ENCODE measurements at regions not wholly inside any gene's neighbourhood (a gene's known extent, or its start where the extent isn't known, plus 50 kb on each side); places are given as distances from the start of the nearest gene placed in this dataset.
A peak's percentile ranks its signal among the peaks of the same experiment; 100 is the strongest.
"Not testable (repeated sequence)": the region's sequence is repeated elsewhere in the genome, so short reads cannot be mapped to it uniquely, and the experiment has no call there.

DNA sequence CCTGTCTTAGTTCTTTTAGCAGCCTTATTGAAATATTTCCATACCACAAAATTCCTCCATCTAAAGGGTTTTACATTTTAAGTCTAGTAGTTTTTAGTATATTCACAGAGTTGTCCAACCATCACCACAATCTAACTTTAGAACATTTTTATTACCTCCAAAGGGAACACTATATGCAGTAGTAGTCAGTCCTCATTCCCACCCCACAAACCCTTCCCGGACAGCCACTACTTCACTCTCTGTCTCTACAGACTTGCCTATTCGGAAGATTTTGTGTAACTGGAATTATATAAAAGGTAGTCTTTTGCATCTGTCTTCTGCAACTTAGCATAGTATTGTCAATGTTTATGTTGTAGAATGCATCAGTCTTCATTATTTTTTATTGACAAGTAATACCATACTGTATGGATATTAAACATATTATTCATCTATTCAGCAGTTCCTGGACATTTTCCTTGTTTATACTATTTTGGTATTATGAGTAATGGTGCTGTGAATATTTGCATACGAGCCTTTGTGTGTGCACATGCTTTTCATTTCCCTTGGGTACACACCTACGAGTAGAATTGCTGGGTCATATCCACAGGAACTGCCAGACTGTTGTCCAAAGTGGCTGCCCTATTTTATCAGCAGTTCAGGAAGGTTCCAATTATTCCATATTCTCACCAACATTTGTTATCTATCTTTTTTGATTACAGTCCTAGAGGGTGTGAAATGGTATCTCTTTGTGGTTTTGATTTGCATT, 60.9 kb upstream of the LANCL2 start:
- DNase-seq = no peak

DNA sequence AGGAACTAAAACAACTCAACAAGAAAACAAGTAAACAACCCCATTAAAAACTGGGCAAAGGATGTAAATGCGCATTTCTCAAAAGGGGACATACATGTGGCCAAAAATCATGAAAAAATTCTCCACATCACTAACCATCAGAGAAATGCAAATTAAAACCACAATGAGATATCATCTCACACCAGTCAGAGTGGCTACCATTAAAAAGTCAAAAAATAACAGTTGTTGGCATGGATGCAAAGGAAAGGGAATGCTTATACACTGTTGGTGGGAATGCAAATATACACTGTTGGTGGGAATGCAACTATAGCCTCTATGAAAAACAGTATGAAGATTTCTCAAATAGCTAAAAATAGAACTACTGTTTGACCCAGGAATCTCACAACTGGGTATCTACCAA, 60.0 kb upstream of the LANCL2 start:
- DNase-seq = no peak

DNA sequence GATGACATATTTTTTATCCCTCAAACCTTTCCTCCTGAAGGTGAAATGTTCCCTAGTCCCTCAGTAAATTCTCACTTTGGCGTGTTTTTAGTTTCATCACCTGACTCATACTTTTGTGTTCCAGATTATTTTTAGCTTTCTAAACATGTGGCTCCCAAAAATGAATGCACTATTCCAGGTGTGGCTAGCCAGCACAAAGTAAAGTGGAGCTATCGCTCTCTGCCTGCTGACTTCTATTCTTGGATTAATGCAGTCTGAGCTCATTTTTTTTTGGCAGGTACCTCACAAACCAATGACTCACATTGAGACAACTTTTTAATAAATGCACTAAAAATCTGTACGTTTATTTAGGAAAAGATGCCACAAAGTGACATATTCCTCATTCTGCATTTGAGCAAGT, 58.8 kb upstream of the LANCL2 start:
- no peak for DNase-seq

DNA sequence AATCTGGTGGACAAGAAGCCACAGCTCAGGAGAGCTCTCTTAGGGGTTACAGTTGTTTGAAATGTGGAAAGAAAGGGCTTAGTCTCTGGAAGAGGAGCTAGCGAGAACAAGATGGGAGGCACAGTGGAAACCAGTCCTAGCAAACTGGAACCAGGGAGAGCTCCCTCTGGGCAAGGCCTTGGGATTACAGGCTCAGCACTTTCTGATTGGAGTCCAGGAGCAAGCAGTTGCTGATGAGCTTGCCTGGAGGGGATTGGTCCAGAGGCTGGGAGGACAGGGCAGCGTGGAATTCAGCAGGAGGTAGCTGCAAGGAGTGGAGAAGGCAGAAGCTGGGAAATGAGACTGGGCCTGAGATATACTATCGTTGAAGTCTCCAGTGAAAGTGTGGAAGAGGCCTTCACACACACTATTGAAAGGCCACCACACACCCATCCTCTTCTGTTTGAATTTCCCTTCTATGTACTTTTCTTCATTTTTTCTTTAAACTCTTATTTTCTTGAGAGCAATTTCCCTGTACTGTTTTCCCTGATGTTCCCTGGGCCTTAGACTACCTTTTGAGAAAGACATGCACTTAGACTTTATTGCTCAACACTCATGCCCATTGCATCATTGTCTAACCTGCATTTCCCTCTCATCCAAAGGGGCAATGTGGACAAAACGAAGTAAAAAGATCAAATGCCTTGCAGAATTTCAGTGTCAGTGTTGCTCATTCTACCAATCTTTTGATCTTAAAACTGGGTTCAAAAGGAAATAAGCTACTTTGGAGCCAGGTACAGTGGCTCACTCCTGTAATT, 57.8 kb upstream of the LANCL2 start:
- DNase-seq = no peak

DNA sequence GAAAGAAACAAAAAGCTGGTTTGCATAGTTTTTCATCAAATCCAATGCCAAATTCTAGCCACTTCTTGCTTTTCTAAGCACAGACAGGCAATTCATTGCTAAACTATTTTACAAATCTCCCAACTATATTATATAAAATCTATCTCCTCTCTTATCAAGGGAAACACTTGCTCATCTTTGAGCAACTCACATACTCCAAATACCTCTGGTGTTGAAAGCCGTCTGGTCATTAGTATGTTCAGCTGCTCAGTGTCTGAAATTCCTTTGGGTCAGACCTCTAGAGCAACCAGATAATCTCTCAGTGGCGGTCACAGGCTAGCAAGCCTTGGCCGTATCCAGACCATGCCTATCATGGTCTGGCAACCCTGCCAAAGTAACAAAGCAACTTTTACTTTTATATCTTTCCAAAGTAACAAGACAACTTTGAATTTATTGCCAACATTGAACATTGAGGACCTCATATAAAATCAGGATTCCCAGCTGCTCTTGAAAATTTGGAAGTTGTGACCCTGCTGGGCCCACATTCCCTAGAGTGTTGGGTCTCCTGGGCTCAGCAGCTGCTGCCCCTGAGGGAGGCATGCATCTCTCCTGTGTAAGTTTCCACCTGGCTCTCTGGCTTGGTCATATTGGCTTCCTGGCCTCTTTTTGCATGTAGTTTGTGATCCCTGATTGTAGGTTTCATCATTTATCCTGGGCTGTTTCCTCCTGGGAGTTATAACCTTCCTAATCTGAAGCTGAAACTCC, 56.8 kb upstream of the LANCL2 start:
- no peak for DNase-seq

DNA sequence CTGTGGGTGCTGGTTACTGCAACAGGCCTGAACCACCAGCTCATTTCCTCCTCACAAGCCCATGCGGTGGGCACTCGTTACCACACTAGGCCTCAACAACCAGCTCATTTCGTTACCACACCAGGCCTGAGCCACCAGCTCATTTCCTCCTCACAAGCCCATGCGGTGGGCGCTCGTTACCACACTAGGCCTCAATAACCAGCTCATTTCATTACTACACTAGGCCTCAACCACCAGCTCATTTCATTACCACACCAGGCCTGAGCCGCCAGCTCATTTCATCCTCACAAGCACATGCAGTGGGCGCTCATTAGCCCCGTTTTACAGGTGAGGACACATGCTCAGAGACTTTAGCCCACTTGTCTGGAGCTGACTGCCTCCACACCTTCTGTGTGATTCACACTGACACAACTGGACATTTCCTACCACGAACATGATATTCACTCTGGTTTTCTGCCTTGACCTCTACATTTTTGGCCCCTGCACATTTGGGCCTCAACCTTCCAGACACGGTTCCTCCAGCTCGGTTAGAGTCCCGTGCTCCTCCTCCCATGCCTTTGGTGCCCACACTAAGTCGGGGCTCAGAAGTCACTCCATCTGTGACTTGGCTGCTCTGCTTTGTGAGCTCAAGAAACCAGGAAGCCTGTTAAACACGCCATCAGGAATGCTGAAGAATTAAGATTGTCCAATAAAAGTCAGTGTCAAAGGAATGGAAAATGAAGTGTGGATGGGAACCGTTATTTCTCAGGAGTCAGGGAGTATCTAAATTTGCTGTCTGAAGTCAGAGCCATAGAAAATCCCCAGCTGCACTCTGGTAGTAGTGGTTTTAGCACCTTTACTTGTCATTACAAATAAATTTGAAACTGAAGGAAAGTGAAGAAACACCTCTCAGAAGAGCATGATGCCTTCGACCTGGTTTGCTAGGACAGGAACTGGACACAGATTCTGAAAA, 55.8 kb upstream of the LANCL2 start:
- peak; percentile 11 for DNase-seq

DNA sequence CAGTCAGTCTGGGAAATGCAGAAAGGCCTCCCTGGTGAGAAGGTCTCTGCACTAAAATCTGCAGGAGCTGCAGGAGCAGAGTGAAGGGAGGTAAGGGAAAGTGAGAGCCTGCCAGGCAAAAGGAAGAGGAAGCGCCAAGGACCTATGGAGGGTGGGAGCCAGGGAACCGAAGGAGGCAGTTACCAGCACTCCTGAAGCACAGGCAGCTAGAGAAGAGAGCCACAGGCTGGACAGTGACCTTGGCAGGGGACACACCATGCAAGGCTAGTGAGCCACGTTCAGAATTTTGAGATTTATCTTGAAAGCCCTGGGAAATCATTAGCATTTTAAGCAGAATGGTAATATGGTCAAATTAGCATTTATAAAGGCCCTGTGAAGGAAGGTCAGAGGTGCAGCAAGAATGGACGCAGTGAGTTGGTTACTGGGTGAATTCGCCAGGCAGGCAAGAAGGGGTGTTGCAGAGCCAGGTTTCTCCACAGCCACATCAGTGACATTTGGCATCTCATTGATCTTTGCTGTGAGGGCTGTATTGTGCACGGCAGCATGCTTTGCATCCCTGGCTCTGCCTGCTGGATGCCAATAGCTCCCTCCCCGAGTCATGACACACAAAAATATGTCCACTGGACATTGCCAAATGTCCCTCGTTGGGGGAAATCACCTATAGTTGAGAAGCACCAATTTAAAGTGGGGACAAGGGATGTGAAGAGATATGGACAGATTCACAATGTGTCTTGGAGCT, 54.7 kb upstream of the LANCL2 start:
- no peak for DNase-seq

DNA sequence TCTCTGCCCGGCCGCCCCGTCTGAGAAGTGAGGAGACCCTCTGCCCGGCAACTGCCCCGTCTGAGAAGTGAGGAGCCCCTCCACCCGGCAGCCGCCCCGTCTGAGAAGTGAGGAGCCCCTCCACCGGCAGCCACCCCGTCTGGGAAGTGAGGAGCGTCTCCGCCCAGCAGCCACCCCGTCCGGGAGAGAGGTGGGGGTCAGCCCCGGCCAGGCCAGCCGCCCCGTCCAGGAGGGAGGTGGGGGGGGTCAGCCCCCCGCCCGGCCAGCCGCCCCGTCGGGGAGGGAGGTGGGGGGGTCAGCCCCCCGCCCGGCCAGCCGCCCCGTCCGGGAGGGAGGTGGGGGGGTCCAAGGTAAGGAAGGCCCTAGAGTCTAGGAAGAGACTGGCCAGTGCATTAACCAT, 53.2 kb upstream of the LANCL2 start:
- not testable (repeated sequence) for DNase-seq

DNA sequence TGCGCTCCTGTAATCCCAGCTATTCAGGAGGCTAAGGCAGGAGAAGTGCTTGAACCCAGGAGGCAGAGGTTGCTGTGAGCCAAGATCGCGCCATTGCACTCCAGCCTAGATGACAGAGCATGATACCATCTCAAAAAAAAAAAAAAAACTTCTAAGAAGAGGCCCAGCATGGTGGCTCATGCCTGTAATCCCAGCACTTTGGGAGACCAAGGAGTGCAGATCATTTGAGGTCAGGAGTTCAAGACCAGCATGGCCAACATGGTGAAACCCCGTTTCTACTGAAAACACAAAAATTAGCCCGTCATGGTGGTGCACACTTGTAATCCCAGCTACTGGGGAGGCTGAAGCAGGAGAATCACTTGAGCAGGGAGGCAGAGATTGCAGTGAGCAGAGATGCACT, 51.5 kb upstream of the LANCL2 start:
- DNase-seq = not testable (repeated sequence)

DNA sequence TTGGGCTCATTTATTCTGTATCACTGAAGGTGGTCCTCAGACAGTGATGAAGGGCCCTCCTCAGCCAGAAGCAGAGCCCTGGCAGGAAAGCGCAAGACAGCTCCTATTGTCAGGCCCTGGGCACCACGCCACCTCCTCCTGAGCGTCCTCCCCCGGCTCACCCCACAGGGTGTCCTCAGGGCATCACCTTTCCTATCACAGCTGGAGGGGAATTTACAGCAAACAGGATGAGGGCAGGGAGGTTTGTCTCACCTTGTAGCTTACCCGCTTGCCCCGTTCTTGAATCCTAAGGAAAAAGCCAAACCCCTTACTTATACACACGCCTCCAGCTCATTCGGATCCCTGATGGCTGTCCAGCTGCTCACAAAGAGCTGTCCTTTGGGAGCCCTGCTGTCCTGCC, 50.2 kb upstream of the LANCL2 start:
- DNase-seq = no peak

Measured in activated CD4-positive, alpha-beta T cell treated with anti-CD3 and anti-CD28 coated beads, Interleukin-2, amount 50 U/mL, for 1 hour (primary cell).